OCI-LY7 (cell line): ENCODE measurements at regions not wholly inside any gene's neighbourhood (a gene's known extent, or its start where the extent isn't known, plus 50 kb on each side); places are given as distances from the start of the nearest gene placed in this dataset.

Source experiments
- EZH2phosphoT487 ChIP-seq: fragments of 200-600 bp; sonication (generic); IDR thresholded peaks from 2 replicates; pipeline ENCODE4 v1.6.1; 2018; ENCODE audit warnings: low read depth, borderline replicate concordance, mild to moderate bottlenecking, mixed run types, antibody characterized with exemption, low read length, moderate library complexity, mixed read lengths
- TF ChIP-seq, protein P1 (sequence below): fragments of 200-600 bp; sonication (generic); conservative IDR thresholded peaks from 2 replicates; pipeline ENCODE4 v1.5.1; 2014; ENCODE audit warnings: mild to moderate bottlenecking, antibody characterized with exemption, low read length, moderate library complexity, mixed read lengths

GRCh38 chr12:97312570-97313135 lies 150.0 kb upstream of the RMST start:
- TF ChIP-seq, protein P1, sequence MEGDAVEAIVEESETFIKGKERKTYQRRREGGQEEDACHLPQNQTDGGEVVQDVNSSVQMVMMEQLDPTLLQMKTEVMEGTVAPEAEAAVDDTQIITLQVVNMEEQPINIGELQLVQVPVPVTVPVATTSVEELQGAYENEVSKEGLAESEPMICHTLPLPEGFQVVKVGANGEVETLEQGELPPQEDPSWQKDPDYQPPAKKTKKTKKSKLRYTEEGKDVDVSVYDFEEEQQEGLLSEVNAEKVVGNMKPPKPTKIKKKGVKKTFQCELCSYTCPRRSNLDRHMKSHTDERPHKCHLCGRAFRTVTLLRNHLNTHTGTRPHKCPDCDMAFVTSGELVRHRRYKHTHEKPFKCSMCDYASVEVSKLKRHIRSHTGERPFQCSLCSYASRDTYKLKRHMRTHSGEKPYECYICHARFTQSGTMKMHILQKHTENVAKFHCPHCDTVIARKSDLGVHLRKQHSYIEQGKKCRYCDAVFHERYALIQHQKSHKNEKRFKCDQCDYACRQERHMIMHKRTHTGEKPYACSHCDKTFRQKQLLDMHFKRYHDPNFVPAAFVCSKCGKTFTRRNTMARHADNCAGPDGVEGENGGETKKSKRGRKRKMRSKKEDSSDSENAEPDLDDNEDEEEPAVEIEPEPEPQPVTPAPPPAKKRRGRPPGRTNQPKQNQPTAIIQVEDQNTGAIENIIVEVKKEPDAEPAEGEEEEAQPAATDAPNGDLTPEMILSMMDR: peak; percentile 67
- TF ChIP-seq EZH2phosphoT487: no peak
